B cell (primary cell): ENCODE measurements at regions not wholly inside any gene's neighbourhood (a gene's known extent, or its start where the extent isn't known, plus 50 kb on each side); places are given as distances from the start of the nearest gene placed in this dataset.

Experiments used
- ATAC-seq: fragments of 200-7000 bp; cut with Tn5 transposase; one replicate; pipeline ENCODE4 v1.10.0; 2021; ENCODE audit warnings: low read depth, mild to moderate bottlenecking, moderate number of reproducible peaks, moderate library complexity
- CTCF ChIA-PET: fragments of 350-600 bp; sonication (Branson Sonifier 250); formaldehyde crosslinking; loops from one replicate; lab custom pipeline; 2021; ENCODE audit warnings: antibody characterized with exemption, inconsistent platforms; lab: Charles Lee
- POLR2A ChIA-PET: fragments of 350-600 bp; sonication (Branson Sonifier 250); formaldehyde crosslinking; loops from one replicate; lab custom pipeline; 2021; ENCODE audit warnings: antibody characterized with exemption; lab: Charles Lee
- DNase-seq: peaks from one replicate; pipeline ENCODE4 v3.0.0; 2013
- H2AFZ ChIP-seq: 2 replicates; pipeline ENCODE4 v1.6.1; 2012; ENCODE audit warnings: mild to moderate bottlenecking, low read depth, low read length; ENCODE audit not compliant: insufficient read depth, poor library complexity, severe bottlenecking
- H3K27ac ChIP-seq, 2 donors: 1 replicate in 1 of 2; 2 replicates in 1 of 2; pipeline ENCODE4 v1.5.1; 2012 to 2013; ENCODE audit warnings: low read length in 2 of 2, mild to moderate bottlenecking in 2 of 2, moderate library complexity in 1 of 2
- H3K27me3 ChIP-seq, 4 experiments: fragments of 200-600 bp in 1 of 4; sonication (generic) in 1 of 4; replicated peaks in 1 of 4; 1 replicate in 2 of 4; 2 replicates in 2 of 4; pipeline versions ENCODE4 v1.6.1 to v1.7.0; 2013 to 2016; ENCODE audit warnings: low read length in 3 of 4, mild to moderate bottlenecking in 2 of 4, mixed read lengths in 1 of 4, moderate library complexity in 1 of 4; ENCODE audit not compliant: insufficient read depth in 4 of 4, control insufficient read depth in 3 of 4; ENCODE audit errors: control extremely low read depth in 1 of 4
- H3K36me3 ChIP-seq, 2 experiments: replicated peaks in 1 of 2; 1 replicate in 1 of 2; 2 replicates in 1 of 2; pipeline versions ENCODE4 v1.6.1 to v1.7.1; 2013; ENCODE audit warnings: low read length in 1 of 2; ENCODE audit not compliant: insufficient read depth in 2 of 2, control insufficient read depth in 1 of 2; ENCODE audit errors: control extremely low read depth in 1 of 2, extremely low read depth in 1 of 2
- H3K4me1 ChIP-seq, 2 donors: fragments of 200-600 bp in 1 of 2; sonication (generic) in 1 of 2; 1 replicate in 1 of 2; 2 replicates in 1 of 2; pipeline versions ENCODE4 v1.5.1 to v1.6.1; 2013 to 2017; ENCODE audit warnings: low read length in 2 of 2; ENCODE audit not compliant: control insufficient read depth in 2 of 2, insufficient read depth in 2 of 2
- H3K4me2 ChIP-seq: replicated peaks from 2 replicates; pipeline ENCODE3; 2012; ENCODE audit warnings: mild to moderate bottlenecking, low read depth, low read length; ENCODE audit not compliant: poor library complexity, severe bottlenecking
- H3K4me3 ChIP-seq, 5 experiments: fragments of 200-600 bp in 1 of 5; sonication (generic) in 1 of 5; 1 replicate in 3 of 5; 2 replicates in 2 of 5; pipeline versions ENCODE4 v1.5.1 to v1.7.0; 2011 to 2016; ENCODE audit warnings: low read length in 4 of 5, mild to moderate bottlenecking in 4 of 5, low read depth in 2 of 5, control low read depth in 1 of 5, moderate library complexity in 1 of 5; ENCODE audit not compliant: insufficient read depth in 1 of 5; ENCODE audit errors: control extremely low read depth in 1 of 5, extremely low read depth in 1 of 5
- H3K79me2 ChIP-seq: fragments of 200-600 bp; sonication (generic); one replicate; pipeline ENCODE4 v1.6.0; 2016; ENCODE audit warnings: low read length; ENCODE audit not compliant: control insufficient read depth, insufficient read depth
- H3K9ac ChIP-seq: fragments of 200-600 bp; sonication (generic); 2 replicates; pipeline ENCODE4 v1.6.1; 2017; ENCODE audit warnings: mild to moderate bottlenecking, low read length, moderate library complexity
- H3K9me3 ChIP-seq, 3 donors: one replicate each; pipeline versions ENCODE4 v1.6.1 to v1.7.1; 2013; ENCODE audit warnings: low read length in 2 of 3; ENCODE audit not compliant: control insufficient read depth in 2 of 3, insufficient read depth in 1 of 3; ENCODE audit errors: control extremely low read depth in 1 of 3
- H4K20me1 ChIP-seq: 2 replicates; pipeline ENCODE4 v1.6.0; 2012; ENCODE audit warnings: mild to moderate bottlenecking, low read length; ENCODE audit not compliant: insufficient read depth, control insufficient read depth, poor library complexity, severe bottlenecking
- H3K27ac Mint-ChIP-seq: one replicate; pipeline ENCODE4 v1.8.0; 2021; ENCODE audit warnings: mixed read lengths
- H3K27me3 Mint-ChIP-seq: one replicate; pipeline ENCODE4 v1.8.0; 2021; ENCODE audit warnings: mixed read lengths
- H3K4me1 Mint-ChIP-seq: one replicate; pipeline ENCODE4 v1.8.0; 2021; ENCODE audit warnings: mixed read lengths
- H3K4me3 Mint-ChIP-seq: one replicate; pipeline ENCODE4 v1.8.0; 2021; ENCODE audit warnings: mixed read lengths
- H3K9me3 Mint-ChIP-seq: one replicate; pipeline ENCODE4 v1.8.0; 2022; ENCODE audit warnings: mixed read lengths; ENCODE audit not compliant: insufficient read depth
- EZH2 ChIP-seq: IDR thresholded peaks from 2 replicates; pipeline ENCODE4 v1.6.1; 2012; ENCODE audit warnings: borderline replicate concordance, low read depth, mild to moderate bottlenecking, moderate library complexity, low read length; ENCODE audit not compliant: insufficient read depth, poor library complexity, severe bottlenecking
- WGBS: methylation state at CpG from one replicate; pipeline ENCODE4 v1.1.5; 2013; ENCODE audit warnings: missing lambda C conversion rate; ENCODE audit not compliant: insufficient coverage; 5-methylcytosine and 5-hydroxymethylcytosine counted together
- intact Hi-C: fragments of 100-400 bp; cut with micrococcal nuclease; formaldehyde crosslinking; loops from one replicate; pipeline ENCODE4 v1.10.0; 2022
- TF ChIP-seq, protein P1 (sequence below): fragments of 200-600 bp; IDR thresholded peaks from one replicate; pipeline ENCODE4 v1.8.0; 2022; ENCODE audit warnings: antibody characterized with exemption, mild to moderate bottlenecking

DNA sequence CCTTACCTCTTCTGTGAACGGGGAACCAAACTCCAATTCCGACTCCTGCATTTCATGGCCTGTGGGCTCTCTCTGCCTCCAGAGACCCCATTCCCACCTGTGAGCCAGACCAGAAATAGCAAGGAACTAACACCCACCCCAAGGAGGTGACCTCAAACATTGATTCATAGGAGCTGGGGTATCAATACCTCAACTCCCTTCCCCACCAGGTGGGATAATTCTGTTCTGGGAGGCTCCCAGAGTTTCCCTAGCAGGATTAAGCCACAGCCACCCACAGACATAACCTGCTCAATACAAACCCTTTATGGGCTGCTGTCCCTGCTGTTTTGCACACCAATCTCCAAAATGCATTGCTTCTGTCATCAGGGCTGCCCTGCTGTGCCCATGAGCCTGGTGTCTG lies 59.6 kb upstream of the FOXF1 start:
- no peaks in the 10 kb centered on the region for H4K20me1 ChIP-seq
- no peak overlapping the region for H3K4me2 ChIP-seq
- no peaks in the 10 kb centered on the region for H3K36me3 ChIP-seq
- no peaks in the 10 kb centered on the region for H3K79me2 ChIP-seq
- intact Hi-C loops = no loop called here
- Mint-ChIP-seq H3K9me3 (no peaks in the 10 kb centered on the region), H3K27me3 (peaks cover 49% of the 10 kb centered on the region), H3K4me1 (no peaks in the 10 kb centered on the region), H3K4me3 (no peak overlapping the region), H3K27ac (no peak overlapping the region)
- DNase-seq = no peak
- no peak overlapping the region for H2AFZ ChIP-seq
- H3K27ac ChIP-seq = no peak overlapping the region
- ChIA-PET CTCF (no interaction called here), POLR2A (no interaction called here)
- TF ChIP-seq, protein P1, sequence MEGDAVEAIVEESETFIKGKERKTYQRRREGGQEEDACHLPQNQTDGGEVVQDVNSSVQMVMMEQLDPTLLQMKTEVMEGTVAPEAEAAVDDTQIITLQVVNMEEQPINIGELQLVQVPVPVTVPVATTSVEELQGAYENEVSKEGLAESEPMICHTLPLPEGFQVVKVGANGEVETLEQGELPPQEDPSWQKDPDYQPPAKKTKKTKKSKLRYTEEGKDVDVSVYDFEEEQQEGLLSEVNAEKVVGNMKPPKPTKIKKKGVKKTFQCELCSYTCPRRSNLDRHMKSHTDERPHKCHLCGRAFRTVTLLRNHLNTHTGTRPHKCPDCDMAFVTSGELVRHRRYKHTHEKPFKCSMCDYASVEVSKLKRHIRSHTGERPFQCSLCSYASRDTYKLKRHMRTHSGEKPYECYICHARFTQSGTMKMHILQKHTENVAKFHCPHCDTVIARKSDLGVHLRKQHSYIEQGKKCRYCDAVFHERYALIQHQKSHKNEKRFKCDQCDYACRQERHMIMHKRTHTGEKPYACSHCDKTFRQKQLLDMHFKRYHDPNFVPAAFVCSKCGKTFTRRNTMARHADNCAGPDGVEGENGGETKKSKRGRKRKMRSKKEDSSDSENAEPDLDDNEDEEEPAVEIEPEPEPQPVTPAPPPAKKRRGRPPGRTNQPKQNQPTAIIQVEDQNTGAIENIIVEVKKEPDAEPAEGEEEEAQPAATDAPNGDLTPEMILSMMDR = no peak
- no peak for TF ChIP-seq EZH2
- H3K4me3 ChIP-seq = no peak overlapping the region
- H3K4me1 ChIP-seq = no peaks in the 10 kb centered on the region
- H3K27me3 ChIP-seq = peaks cover 0 to 8% (median 1%) of the 10 kb centered on the region in 4 experiments
- no peak overlapping the region for H3K9ac ChIP-seq
- peaks cover 0 to 9% (median 0%) of the 10 kb centered on the region in 3 donors for H3K9me3 ChIP-seq
- no peak for ATAC-seq
- 93% methylated on average over 2 of the region's 2 CpGs for WGBS

DNA sequence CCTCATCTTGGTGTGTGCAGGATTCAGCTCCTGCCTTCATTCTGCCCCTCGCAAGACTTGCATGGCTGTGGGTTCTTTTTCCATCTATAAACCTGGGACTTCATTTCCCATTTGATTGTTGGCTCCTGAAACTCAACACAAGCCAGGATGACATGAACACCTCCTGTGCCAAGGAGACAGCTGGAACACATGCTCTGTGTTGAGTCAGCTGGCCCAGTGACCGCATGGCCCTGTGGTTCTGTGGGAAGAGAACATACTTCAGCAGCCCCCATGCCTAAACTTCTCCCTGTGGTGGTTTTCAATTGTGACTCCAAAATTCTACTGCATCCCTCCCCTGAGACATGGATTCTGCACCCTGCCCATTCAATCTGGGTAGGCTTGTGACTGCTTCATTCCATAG lies 57.9 kb upstream of the FOXF1 start:
- intact Hi-C loops = no loop called here

More for the DNA sequence above, 57.9 kb upstream of the FOXF1 start:
- H3K4me2 ChIP-seq = no peak overlapping the region
- Mint-ChIP-seq H3K4me1 (no peaks in the 10 kb centered on the region), H3K27me3 (peaks cover 46% of the 10 kb centered on the region), H3K9me3 (no peaks in the 10 kb centered on the region), H3K27ac (no peak overlapping the region), H3K4me3 (no peak overlapping the region)
- ChIA-PET POLR2A (no interaction called here), CTCF (no interaction called here)
- no peaks in the 10 kb centered on the region for H3K4me1 ChIP-seq
- H3K9me3 ChIP-seq = peaks cover 0 to 9% (median 0%) of the 10 kb centered on the region in 3 donors
- no peaks in the 10 kb centered on the region for H3K36me3 ChIP-seq
- no peak overlapping the region for H2AFZ ChIP-seq
- ATAC-seq = no peak
- H3K79me2 ChIP-seq = no peaks in the 10 kb centered on the region
- TF ChIP-seq, protein P1 = no peak
- TF ChIP-seq EZH2 = no peak
- WGBS = 100% methylated on average over 1 of the region's 2 CpGs
- no peak for DNase-seq
- no peak overlapping the region for H3K27ac ChIP-seq
- H3K9ac ChIP-seq = no peak overlapping the region
- no peaks in the 10 kb centered on the region for H4K20me1 ChIP-seq
- H3K27me3 ChIP-seq = peaks cover 0 to 4% (median 1%) of the 10 kb centered on the region in 4 experiments
- no peak overlapping the region for H3K4me3 ChIP-seq
